ENCODE measurements at regions not wholly inside any gene's neighbourhood (a gene's known extent, or its start where the extent isn't known, plus 50 kb on each side); places are given as distances from the start of the nearest gene placed in this dataset.
"Not testable (repeated sequence)": the region's sequence is repeated elsewhere in the genome, so short reads cannot be mapped to it uniquely, and the experiment has no call there.

DNA sequence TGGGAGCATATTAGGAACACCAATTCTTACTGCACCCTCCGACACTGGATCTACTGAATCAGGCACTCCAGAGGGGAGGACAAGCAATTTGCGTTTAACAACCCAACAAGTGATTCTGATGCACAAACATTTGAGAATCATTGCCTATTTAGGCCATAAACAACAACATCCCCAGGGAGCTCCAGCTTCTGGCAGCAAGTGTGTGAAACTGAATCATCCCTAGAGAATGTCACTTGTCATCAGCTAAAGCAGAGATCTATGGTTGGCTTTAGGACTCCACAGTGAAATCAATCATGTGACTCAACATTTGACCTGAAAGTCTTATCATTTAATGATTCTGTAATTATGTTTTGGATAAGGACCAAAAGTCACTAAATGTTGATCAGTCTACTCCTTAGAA is 505.0 kb upstream of the FLRT2 start:
- DNase-seq (ENCODE audit: extremely low spot score, insufficient read length, low read depth) (no peak), FAIRE-seq (no peak)

DNA sequence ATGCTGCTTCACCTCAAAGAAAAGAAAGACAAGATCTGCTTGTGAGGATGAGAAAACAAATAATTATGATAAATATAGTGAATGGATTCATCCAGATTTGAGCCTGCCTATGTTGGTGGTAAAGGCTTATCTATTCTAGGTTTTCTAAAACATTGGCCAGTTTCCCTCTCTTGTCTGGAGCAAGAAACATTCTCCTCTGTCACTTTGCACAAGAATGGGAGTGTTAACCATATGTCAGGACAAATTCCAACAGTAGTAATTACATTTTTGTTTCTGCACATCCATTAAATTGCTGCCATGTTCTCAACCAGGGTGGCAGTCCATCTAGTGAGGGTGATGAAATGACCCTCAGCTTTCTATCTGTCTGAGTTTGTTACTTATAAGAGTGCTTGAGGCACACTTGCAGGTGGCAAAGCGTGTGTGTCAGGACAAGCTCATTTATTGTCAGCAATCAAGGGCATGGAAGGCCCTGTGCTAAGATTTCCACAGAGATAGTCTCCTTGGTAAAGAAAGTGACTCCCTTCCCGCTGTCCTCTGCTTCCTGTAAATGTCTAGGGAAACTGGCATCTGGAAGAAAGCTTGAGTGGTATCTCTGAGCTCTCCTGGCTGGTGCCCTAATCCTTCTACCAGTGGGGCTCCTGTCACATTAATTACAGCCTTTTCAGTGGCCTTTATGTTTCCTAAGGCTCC is 502.1 kb upstream of the FLRT2 start:
- DNase-seq (ENCODE audit: extremely low spot score, insufficient read length, low read depth) (no peak), FAIRE-seq (no peak)

DNA sequence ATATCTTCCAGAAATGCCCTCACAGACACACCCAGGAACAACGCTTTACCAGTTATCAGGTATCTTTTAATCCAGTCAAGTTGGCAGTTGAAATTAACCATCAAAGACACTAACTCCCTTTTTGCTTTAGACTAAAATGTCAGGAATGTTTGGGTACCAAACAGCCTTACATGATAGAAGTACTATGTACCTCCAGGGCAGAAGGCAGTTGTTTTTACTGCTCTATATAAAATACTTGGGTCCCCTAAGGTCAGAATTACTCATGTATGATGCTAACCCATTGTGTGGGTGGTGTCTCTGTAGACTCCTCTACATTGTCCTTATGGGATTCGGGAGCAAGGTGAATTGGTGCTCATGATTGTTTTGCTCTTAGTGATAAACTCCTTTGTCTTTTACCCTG is 492.5 kb upstream of the FLRT2 start:
- FAIRE-seq, result no peak
- DNase-seq (ENCODE audit: extremely low spot score, insufficient read length, low read depth), result no peak

DNA sequence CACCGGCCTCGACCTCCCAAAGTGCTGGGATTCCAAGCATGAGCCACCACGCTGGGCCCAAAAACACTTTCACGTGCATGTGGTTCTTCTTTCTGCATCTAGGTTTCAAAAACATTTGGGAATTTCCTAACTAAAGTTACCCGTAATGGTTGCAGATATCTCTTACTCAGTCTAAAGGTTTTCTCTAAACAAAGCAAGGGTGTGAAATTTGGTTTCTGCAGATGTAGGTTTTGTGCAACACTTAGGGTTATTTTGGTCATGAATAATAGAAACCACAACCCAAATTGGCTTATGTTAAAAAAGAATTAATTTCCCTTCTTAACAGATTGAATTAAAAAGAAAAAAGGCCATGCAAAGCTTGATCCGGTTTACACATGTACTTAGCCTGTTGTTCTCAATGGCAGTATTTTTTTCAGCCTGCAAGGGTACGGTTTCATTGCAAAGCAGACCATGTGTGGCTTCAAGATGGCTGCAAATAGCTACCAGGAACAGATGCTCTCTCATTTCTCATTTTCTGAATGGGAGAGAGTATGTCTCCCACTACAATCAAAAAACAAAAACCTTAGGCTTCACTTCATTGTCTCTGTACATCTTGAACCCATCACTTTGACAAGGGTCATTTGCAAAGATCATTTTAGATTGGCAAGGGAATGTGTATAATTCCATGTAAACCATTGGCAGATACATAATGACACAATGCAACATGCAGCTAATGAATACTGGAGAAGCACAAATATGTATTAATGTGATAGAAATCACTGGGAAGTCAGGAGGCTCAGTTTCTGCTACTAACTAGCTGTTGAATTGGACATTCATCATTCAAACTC is 491.2 kb upstream of the FLRT2 start:
- no peak for DNase-seq (ENCODE audit: extremely low spot score, insufficient read length, low read depth)

DNA sequence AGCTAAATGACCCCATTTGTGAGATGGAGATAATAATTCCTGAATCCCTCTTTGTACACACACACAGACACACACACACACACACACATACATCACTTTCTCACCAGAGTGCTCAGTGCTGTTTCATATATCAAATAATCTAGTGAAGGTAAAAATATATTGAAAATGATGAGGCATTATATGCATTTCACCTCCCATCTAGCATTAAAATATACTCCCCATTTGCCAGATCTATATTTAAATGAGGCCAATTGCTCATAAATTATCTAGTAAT is 490.7 kb upstream of the FLRT2 start:
- no peak for DNase-seq (ENCODE audit: extremely low spot score, insufficient read length, low read depth)

More for the DNA sequence above, 491.2 kb upstream of the FLRT2 start:
- no peak for FAIRE-seq

DNA sequence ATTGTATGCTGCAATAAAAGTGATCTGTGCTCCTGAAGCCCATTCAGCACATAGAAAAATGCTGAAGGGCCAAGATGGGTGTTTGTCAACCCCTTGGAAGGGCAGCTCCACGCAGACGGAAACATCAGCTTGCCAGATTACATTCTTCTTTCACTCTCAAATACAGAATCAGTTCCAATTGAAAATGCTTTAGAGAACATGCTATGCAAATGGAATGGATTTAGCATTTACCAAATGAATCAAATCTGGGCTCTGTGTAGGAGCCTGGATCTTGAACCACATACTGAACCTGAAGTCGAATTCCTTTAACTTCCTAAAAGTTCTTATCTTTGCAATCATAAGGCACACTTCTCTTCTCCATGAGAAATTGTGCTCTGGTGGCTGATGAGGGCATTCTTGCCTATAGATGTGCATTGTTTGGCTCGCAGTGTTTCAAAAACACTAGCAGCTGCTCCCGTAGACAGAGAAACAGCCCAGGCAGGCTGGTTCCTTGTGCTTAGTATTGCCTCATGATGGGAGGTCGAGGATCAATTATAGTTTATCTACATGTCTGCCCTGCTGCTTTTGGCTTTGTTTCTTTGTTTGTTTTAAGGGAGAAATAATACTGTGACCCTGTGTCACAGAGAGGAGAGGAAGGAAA is 489.8 kb upstream of the FLRT2 start:
- no peak for FAIRE-seq
- no peak for DNase-seq (ENCODE audit: extremely low spot score, insufficient read length, low read depth)

More for the DNA sequence above, 490.7 kb upstream of the FLRT2 start:
- no peak for FAIRE-seq

DNA sequence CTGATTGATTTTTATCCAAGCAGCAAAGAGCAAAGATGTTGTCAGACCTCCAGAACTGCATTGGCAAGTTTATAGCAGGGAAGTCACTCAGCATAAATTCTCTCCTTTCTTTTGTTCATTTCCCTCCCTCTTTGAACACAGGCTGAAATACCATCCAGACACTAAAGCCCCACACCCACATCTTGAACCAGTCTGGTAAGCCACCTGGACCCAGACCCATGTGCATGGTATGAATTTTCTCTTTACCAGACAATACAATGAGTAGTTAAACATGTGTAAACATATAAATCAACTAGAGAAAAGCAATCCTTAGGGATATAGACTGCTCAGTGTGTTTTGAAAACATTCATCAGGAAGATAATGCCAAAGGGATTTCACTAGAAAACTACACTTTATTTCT is 488.3 kb upstream of the FLRT2 start:
- DNase-seq (ENCODE audit: extremely low spot score, insufficient read length, low read depth) (no peak), FAIRE-seq (no peak)

DNA sequence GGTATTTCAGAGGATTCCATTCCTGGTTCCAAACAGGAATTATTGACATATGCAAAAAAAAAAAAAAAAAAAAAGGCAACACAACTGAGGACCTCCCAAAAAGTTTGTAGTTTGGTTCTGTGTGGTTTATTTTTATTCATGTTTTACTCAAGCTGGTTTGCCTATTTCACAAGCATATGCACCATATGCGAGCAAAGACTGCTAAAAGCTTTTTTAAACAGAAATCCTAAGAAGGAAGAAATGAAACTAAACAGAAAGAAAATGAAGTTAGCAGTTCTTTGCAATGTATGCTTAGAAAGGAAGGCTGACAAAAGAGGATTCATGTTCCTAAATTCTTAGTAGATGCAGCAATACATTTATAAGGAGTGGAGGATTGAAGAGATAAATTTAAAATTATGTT is 487.6 kb upstream of the FLRT2 start:
- no peak for DNase-seq (ENCODE audit: extremely low spot score, insufficient read length, low read depth)
- FAIRE-seq, result no peak

DNA sequence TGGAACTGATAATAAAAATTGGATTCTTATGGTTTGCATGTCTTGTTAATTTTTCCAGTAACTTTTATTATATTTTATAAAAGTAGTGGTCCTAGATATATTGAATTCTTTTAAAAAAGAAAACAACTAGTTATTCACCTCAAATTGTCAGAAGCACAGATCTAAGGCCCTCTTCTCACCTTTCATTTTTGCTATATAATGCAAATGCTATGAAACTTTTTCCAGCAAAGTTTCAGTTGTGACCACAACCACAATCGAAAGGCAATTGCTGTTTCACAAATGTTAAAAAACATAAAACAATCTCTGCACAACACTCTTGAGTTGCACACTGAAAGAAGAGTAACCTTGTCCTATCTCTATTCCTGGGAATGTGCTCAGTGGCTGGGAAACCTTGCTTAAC is 479.8 kb upstream of the FLRT2 start:
- no peak for FAIRE-seq
- DNase-seq (ENCODE audit: extremely low spot score, insufficient read length, low read depth), result no peak

DNA sequence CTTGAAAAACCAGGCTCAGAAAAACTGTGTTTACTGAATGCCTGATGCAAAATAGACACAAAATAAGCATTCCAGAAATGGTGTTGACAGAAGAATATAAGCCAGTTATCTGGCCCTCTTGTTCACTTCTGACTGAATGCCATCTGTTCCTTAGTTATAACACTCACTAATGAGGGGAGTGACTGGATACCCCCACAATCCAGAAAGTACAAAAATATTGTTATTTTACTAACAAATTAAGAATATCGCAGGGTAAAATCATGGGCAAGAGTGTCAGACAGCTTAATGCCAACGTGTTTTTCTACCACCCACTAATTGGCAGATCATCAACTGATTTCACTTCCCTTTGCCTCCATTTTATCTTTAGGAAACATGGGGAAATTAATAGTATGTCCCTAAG is 477.3 kb upstream of the FLRT2 start:
- DNase-seq (ENCODE audit: extremely low spot score, insufficient read length, low read depth) (no peak), FAIRE-seq (no peak)

DNA sequence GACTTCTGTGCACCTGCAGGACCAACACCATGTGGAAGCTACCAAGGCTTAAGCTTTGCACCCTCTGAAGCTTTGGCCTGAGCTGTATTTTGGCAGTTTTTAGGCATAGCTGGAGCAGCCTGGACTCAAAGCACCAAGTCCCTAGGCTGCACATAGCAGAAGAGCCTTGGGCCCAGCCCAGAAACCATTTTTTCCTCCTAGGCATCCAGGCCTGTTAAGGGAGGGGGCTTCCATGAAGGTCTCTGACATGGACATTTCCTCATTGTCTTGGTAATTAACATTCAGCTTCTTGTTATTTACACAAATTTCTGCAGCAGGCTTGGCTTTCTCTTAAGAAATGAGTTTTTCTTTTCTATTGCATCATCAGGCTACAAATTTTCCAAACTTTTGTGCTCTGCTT is 475.8 kb upstream of the FLRT2 start:
- DNase-seq (ENCODE audit: extremely low spot score, insufficient read length, low read depth) (no peak), FAIRE-seq (no peak)

DNA sequence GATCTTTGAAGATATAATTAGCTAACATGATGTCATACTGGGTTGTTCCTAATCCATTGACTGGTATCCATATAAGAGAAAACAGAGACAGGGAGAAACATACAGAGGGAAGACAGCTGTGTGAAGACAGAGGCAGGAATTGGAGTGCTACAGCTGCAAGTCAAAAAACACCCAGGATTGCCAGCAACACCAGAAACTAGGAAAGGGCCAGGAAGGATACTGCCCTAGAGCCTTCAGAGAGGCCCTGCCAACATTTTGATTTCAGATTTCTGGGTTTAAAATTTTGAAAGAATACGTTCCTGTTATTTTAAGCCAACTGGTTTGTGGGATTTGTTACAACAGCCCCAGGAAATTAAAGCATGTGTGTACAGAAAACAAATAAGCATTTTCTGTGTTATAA is 473.7 kb upstream of the FLRT2 start:
- no peak for FAIRE-seq

DNA sequence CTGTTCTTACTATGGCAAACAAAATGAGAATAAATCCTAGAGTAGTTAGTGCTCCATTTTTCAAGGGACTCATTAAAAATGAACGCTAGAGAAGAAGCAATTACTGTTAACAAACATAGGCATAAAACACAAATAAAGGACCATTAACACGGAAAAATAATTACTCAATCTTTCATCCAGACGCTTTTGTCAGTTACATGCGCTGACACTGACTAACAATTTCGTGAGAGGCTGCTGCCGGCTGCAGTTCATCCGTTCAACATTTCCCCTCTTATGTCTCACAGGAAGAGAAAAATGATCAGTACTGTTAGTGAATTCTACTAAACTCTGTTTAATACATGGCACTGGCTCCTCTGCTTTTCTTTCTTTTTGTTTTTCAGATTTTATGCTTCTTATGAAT is 472.7 kb upstream of the FLRT2 start:
- FAIRE-seq, result no peak

More for the DNA sequence above, 473.7 kb upstream of the FLRT2 start:
- no peak for DNase-seq (ENCODE audit: extremely low spot score, insufficient read length, low read depth)

DNA sequence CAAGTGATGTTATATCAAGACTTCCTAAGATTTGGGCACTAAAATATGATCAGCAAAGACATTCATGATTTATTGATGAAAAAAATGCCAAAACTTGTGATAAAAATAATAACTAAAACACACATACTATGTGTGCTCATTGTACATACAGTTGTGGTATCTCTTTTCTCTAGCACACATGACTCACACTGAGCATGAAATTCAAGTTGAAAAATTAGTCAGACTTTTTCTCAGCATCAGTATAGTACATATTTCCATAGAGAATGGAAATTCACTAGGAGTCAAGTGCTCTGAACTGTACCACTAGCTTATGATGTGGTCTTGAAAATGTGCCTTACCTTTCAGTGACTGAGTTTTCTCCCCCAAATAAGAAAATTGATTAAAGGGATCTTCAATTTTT is 471.8 kb upstream of the FLRT2 start:
- DNase-seq (ENCODE audit: extremely low spot score, insufficient read length, low read depth), result no peak
- no peak for FAIRE-seq

More for the DNA sequence above, 472.7 kb upstream of the FLRT2 start:
- DNase-seq (ENCODE audit: extremely low spot score, insufficient read length, low read depth), result no peak

DNA sequence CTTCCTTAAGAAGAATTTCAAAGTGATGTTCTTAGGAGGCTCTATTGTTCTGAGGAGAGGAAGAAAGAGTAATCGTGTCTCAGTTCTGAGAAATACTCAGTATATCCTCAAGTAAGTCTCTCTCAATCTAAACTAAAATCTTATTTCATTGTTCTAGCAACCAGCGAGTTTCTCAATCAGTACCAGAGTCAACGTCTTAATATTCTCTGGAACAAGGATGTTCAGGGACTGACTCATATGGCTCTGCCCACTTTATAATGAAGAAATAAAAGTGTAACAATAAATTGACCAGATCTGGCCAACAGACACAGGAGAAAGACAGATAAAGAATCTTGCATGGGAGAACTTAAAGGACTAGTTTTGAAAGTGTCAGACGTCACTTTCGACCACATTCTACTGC is 469.8 kb upstream of the FLRT2 start:
- DNase-seq (ENCODE audit: extremely low spot score, insufficient read length, low read depth) (no peak), FAIRE-seq (no peak)

DNA sequence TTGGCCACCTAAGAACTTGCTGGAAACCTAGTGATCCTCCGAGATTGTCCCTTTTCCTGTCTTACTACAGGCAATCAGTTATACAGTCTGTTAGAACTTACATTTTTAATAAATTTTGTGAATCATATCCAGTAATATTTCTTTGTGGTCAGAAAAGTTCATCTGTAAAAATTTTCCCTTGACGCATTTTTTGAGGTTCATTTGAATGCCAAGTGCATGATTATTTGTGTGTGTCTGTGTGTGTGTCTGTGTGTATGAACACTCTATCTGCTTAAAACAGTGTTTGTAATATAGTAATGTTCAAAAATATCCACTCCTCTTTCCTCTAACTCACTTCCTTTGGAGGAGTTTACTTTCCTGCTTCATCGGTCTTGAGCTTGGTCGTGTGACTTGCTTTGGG is 468.7 kb upstream of the FLRT2 start:
- FAIRE-seq (no peak), DNase-seq (ENCODE audit: extremely low spot score, insufficient read length, low read depth) (no peak)

DNA sequence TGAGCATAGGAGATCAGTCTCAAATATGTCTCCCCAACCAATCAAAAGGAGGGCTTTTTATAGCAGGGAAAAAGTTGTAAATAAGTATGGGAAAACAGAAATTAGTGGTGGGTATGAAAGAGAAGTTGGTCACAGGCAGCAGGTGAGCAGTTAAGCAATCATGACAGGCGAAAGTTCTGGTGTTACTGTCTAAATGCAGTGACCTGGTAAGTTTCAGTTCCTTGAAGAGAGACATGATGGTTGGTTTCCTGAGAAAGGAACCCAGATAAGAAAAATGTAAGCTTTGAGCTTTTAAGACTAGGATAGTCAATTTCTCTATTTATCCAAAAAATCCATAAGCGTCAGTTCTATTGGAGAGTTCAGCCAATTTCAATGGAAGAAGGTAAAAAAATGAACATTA is 466.2 kb upstream of the FLRT2 start:
- no peak for FAIRE-seq

DNA sequence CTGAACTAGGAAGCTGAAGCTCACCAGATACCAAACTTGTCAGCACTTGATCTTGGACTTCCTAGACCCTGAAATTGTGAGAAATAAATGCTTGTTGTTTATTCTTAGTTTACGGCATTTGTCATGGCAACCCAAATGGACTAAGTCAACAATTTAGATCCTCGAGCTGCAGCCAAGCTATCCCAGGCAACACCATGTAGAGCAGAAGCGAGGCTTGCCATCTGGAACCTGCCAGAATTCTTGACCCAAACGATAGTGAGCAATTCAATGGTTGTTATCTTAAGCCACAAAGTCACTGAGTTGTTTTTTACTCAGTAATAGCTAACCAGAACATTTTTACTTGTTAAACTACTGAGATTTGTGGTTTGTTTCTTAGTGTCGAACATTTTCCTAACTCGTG is 458.5 kb upstream of the FLRT2 start:
- FAIRE-seq (no peak), DNase-seq (ENCODE audit: extremely low spot score, insufficient read length, low read depth) (no peak)

More for the DNA sequence above, 466.2 kb upstream of the FLRT2 start:
- DNase-seq (ENCODE audit: extremely low spot score, insufficient read length, low read depth), result no peak

DNA sequence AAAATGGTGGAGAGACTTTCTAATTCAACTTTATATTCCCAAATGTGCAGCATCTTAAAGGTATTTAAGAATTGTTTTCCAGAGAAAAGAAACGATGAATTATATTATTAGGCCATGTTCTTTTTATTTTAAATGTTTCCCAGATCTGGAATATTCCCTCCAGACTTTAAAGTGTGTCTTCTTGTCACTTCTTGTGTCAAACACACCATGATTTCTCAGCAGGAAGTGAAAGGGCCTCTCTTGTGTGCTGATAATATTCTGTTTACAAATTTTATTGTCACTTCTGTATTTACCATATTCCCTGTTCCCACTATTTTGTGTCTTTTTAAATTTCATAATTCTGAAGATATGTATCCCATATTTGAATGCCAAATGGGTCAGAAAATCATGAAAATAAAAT is 455.0 kb upstream of the FLRT2 start:
- no peak for DNase-seq (ENCODE audit: extremely low spot score, insufficient read length, low read depth)
- no peak for FAIRE-seq

DNA sequence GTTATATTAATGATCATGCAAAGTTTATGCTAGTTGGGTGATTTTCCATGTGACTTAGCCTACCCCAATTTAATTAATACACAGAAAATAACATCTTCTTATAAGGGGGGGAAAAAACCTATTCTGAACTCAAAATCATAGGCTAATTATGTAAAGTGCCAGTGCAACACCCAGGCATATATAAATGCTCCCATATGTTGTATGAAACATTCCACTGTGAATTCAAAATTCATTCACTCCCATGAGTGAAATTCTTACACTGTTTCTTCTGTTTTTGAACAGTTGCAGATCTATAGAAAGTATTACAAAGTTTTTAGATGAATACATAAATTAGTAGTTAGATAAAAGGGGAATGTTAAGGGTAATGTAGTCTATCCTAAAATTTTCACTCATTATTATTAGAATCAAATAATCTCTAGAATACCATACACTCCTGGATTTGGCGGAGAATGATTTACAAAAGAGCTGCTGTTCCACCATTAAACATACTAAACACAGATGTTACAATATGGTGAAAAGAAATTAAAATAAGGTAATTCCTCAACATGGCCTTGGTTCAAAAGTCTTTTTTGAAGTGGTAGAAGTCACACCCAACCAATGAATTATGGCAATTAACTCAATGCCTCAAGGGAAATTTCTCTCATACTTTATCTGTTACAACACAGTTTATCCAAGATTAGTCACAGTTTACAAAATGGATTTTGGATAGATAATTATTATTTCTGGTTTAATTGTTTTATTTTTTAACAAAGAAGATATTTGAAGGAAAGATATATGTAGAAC is 454.1 kb upstream of the FLRT2 start:
- FAIRE-seq (no peak), DNase-seq (ENCODE audit: extremely low spot score, insufficient read length, low read depth) (no peak)

DNA sequence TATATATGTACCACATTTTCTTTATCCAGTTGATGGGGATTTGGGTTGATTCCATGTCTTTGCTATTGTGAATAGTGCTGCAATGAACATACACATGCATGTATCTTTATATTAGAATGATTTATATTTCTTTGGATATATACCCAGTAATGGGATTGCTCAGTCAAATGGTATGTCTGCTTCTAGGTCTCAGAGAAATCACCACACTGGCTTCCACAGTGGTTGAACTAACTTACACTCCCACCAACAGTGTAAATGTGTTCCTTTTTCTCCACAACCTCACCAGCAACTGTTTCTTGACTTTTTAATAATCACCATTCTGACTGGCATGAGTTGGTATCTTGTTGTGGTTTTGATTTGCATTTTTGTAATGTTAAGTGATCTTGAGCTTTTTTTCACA is 452.2 kb upstream of the FLRT2 start:
- not testable (repeated sequence) for FAIRE-seq; DNase-seq (ENCODE audit: extremely low spot score, insufficient read length, low read depth)
